Sigmoid colon (tissue), 6 donors: ENCODE measurements at regions not wholly inside any gene's neighbourhood (a gene's known extent, or its start where the extent isn't known, plus 50 kb on each side); places are given as distances from the start of the nearest gene placed in this dataset.

ENCODE experiments used
- DNase-seq: peaks from one replicate; pipeline ENCODE4 v3.0.0-alpha.2; 2019
- H3K27ac ChIP-seq, 4 donors: fragments of 200-600 bp; sonication (generic); one replicate each; pipeline ENCODE4 v1.5.1; 2016 to 2019; ENCODE audit warnings: mild to moderate bottlenecking in 1 of 4
- H3K27me3 ChIP-seq, 3 donors: fragments of 200-600 bp; sonication (generic); one replicate each; pipeline ENCODE4 v1.5.1; 2019; ENCODE audit warnings: mild to moderate bottlenecking in 1 of 3
- H3K36me3 ChIP-seq, 4 donors: fragments of 200-600 bp; sonication (generic); one replicate each; pipeline ENCODE4 v1.5.1; 2016 to 2019
- H3K4me1 ChIP-seq, 4 donors: fragments of 200-600 bp; sonication (generic); one replicate each; pipeline ENCODE4 v1.5.1; 2017 to 2019
- H3K4me3 ChIP-seq, 4 donors: fragments of 200-600 bp; sonication (generic); one replicate each; pipeline ENCODE4 v1.5.1; 2017 to 2019; ENCODE audit warnings: mild to moderate bottlenecking in 2 of 4, moderate library complexity in 1 of 4
- H3K9me3 ChIP-seq, 4 donors: fragments of 200-600 bp in 3 of 4; sonication (generic) in 3 of 4; one replicate each; pipeline versions ENCODE4 v1.5.1 to v1.6.1; 2013 to 2019
- CTCF ChIP-seq, 4 experiments: fragments of 450-650 bp in 3 of 4; fragments of 200-600 bp in 1 of 4; IDR thresholded peaks; one replicate each; pipeline ENCODE4 v1.5.1; 2016 to 2019; ENCODE audit warnings: antibody characterized with exemption in 4 of 4, mild to moderate bottlenecking in 3 of 4, moderate library complexity in 2 of 4
- EP300 ChIP-seq, 4 donors: sonication (generic); formaldehyde crosslinking; IDR thresholded peaks; one replicate each; pipeline ENCODE4 v1.6.1; 2017; ENCODE audit warnings: antibody characterized with exemption in 4 of 4
- POLR2A ChIP-seq, 2 donors: fragments of 450-650 bp; IDR thresholded peaks; one replicate each; pipeline ENCODE4 v1.6.1; 2016; ENCODE audit warnings: antibody characterized with exemption in 2 of 2, mild to moderate bottlenecking in 2 of 2, moderate library complexity in 2 of 2
- POLR2AphosphoS5 ChIP-seq, 4 donors: sonication (generic); formaldehyde crosslinking; IDR thresholded peaks; one replicate each; pipeline ENCODE4 v1.6.1; 2017; ENCODE audit warnings: antibody characterized with exemption in 4 of 4
- WGBS, 2 donors: extraction: QIAGEN DNeasy Blood & Tissue Kit; methylation state at CpG; one replicate each; pipeline ENCODE4 v1.1.7; 2013; 5-methylcytosine and 5-hydroxymethylcytosine counted together
- intact Hi-C: fragments of 100-400 bp; cut with DNase I; formaldehyde crosslinking; loops from one replicate; pipeline ENCODE4 v1.15.1; 2023
- donor health status: healthy with polysubstance abuse.
- donor health status: healthy.

DNA sequence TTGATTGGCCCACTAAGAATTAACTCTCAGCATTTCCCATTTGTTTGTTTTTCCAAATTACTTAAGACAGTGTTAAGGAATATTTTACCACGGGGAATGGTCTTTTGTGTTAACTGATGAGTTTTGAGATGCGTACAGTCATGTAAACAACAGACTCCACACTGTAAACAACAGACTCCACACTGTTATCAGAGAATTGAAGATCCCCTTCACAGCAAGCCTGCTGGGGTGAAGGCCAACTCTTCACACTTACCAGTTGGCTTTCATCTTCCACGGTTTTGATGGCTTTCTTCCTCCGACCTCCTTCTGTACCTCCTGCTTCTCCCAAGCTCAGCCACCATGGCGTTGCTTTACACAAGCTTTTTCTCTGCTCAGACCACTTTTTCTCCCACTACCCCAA is 166.8 kb downstream of the TMEM200C start:
- Histone ChIP-seq H3K27me3 (no peaks in the 10 kb centered on the region), H3K9me3 (no peaks in the 10 kb centered on the region), H3K27ac (no peak overlapping the region), H3K4me1 (no peaks in the 10 kb centered on the region), H3K4me3 (no peak overlapping the region), H3K36me3 (no peaks in the 10 kb centered on the region)
- intact Hi-C loops: no loop called here
- no peak for DNase-seq
- 23 to 40% methylated on average over 5 of the region's 5 CpGs for WGBS, 2 donors
- TF ChIP-seq POLR2A (IDR thresholded peaks at IDR 0.05) (no peak), POLR2AphosphoS5 (IDR thresholded peaks at IDR 0.05) (no peak), EP300 (IDR thresholded peaks at IDR 0.05) (no peak), CTCF (IDR thresholded peaks at IDR 0.05) (no peak)

GRCh38 chr18:5726011-5726410 is 169.3 kb downstream of the TMEM200C start:
- Histone ChIP-seq H3K36me3 (no peaks in the 10 kb centered on the region), H3K4me3 (no peak overlapping the region), H3K27ac (no peak overlapping the region), H3K9me3 (no peaks in the 10 kb centered on the region), H3K27me3 (no peaks in the 10 kb centered on the region), H3K4me1 (no peaks in the 10 kb centered on the region)
- no peak for DNase-seq
- intact Hi-C loops: no loop called here
- no peak for TF ChIP-seq EP300 (IDR thresholded peaks at IDR 0.05)

GRCh38 chr18:5721924-5722323 is 173.4 kb downstream of the TMEM200C start:
- Histone ChIP-seq H3K4me3 (no peak overlapping the region), H3K27ac (no peak overlapping the region), H3K9me3 (no peaks in the 10 kb centered on the region), H3K27me3 (peaks cover 0 to 5% (median 0%) of the 10 kb centered on the region in 3 donors), H3K4me1 (no peaks in the 10 kb centered on the region), H3K36me3 (no peaks in the 10 kb centered on the region)
- TF ChIP-seq POLR2A (IDR thresholded peaks at IDR 0.05) (no peak), EP300 (IDR thresholded peaks at IDR 0.05) (no peak), CTCF (IDR thresholded peaks at IDR 0.05) (no peak), POLR2AphosphoS5 (IDR thresholded peaks at IDR 0.05) (no peak)
- intact Hi-C loops: no loop called here
- 69 to 75% methylated on average over 10 of the region's 10 CpGs for WGBS, 2 donors
- DNase-seq: no peak

- TF ChIP-seq POLR2A (IDR thresholded peaks at IDR 0.05) (no peak), POLR2AphosphoS5 (IDR thresholded peaks at IDR 0.05) (no peak), EP300 (IDR thresholded peaks at IDR 0.05) (no peak), CTCF (IDR thresholded peaks at IDR 0.05) (no peak)
- H3K4me1 ChIP-seq: no peaks in the 10 kb centered on the region
- WGBS, 2 donors: 80% methylated on average over 9 of the region's 9 CpGs
- peaks cover 0 to 6% (median 0%) of the 10 kb centered on the region in 3 donors for H3K27me3 ChIP-seq
- H3K4me3 ChIP-seq: no peak overlapping the region
- H3K36me3 ChIP-seq: no peaks in the 10 kb centered on the region
- DNase-seq: no peak
- intact Hi-C loops: no loop called here
- H3K27ac ChIP-seq: no peak overlapping the region
- H3K9me3 ChIP-seq: no peaks in the 10 kb centered on the region
These were observed 175.2 kb downstream of the TMEM200C start for GRCh38 chr18:5720132-5720531.

DNA sequence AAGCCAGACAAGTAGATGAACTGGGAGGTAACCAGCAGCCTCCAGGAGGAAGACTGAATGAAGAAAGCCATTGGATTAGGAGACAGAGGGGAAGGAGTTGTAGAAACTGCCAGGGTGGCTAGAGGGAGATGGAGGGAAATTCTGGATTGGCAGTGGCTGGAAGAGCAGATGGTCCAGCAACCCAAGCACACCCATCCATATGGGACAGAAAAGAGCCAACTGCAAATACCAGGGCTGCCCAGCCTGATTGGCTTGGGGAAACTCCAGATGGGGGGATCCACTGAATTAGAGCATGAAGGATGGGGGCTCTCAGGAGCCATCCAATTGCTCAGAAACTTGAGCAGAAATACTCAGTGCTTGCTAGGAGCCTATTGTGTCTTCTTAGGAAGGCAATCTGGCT is 173.5 kb upstream of the EPB41L3 start:
- Histone ChIP-seq H3K27me3 (peaks cover 0 to 6% (median 0%) of the 10 kb centered on the region in 3 donors), H3K4me1 (no peaks in the 10 kb centered on the region), H3K4me3 (no peak overlapping the region), H3K9me3 (no peaks in the 10 kb centered on the region), H3K36me3 (no peaks in the 10 kb centered on the region), H3K27ac (no peak overlapping the region)
- TF ChIP-seq POLR2A (IDR thresholded peaks at IDR 0.05) (no peak), EP300 (IDR thresholded peaks at IDR 0.05) (no peak), CTCF (IDR thresholded peaks at IDR 0.05) (no peak), POLR2AphosphoS5 (IDR thresholded peaks at IDR 0.05) (no peak)
- DNase-seq: no peak
- intact Hi-C loops: no loop called here
